ENCODE measurements at regions not wholly inside any gene's neighbourhood (a gene's known extent, or its start where the extent isn't known, plus 50 kb on each side); places are given as distances from the start of the nearest gene placed in this dataset.
"Not testable (repeated sequence)": the region's sequence is repeated elsewhere in the genome, so short reads cannot be mapped to it uniquely, and the experiment has no call there.

DNA sequence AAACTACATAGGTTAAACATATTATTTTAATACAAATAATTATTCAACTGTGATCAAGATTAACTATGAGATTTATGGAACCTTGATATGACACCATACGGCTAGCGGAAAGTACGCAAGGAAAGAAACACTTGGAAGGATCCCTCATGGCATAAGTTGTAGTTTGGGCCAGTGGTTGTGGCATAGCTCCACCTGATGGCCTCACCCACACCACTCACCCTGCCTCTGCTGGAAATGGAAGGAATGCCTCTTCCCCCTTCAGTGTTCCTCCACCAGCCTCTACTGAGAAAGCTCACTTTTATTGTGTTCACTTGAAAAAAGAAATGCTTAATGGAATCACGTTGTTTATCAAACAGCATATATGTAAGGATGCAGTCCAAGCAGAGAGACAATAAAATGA, 86.4 kb downstream of the BMP15 start:
- CTCF ChIA-PET, result interaction anchor here (1.2 kb wide), 1 partner anchor 14 kb away, joined by 3 read pairs; no protein-coding TSS in a partner anchor
- DNase-seq (ENCODE audit: extremely low spot score), result no peak

DNA sequence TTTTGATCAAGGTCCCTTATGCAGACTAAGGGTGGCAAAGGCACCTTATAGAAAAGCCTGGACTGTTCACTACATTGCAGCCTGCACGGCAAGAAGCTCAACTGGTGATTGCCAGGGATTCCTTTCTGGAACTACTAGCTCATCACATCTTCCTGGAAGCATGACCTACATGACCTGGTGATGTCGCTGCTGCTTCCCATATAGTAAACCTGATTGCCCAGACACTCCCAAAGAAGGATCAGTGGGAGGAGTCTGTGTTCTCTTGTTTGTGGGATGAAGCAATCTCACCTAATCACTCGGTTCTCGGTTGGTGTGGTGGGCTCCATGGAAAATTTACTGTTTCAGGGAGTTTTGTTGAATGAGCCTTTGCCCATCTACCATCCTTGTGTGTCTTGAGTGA, 89.8 kb downstream of the BMP15 start:
- DNase-seq (ENCODE audit: extremely low spot score); POLR2A ChIA-PET: not testable (repeated sequence)
- CTCF ChIA-PET, result interaction anchor here (1.2 kb wide), 1 partner anchor 421 kb away, joined by 4 read pairs; no protein-coding TSS in a partner anchor

More for the DNA sequence above, 86.4 kb downstream of the BMP15 start:
- POLR2A ChIA-PET, result no interaction called here
- TF ChIP-seq, protein P1, sequence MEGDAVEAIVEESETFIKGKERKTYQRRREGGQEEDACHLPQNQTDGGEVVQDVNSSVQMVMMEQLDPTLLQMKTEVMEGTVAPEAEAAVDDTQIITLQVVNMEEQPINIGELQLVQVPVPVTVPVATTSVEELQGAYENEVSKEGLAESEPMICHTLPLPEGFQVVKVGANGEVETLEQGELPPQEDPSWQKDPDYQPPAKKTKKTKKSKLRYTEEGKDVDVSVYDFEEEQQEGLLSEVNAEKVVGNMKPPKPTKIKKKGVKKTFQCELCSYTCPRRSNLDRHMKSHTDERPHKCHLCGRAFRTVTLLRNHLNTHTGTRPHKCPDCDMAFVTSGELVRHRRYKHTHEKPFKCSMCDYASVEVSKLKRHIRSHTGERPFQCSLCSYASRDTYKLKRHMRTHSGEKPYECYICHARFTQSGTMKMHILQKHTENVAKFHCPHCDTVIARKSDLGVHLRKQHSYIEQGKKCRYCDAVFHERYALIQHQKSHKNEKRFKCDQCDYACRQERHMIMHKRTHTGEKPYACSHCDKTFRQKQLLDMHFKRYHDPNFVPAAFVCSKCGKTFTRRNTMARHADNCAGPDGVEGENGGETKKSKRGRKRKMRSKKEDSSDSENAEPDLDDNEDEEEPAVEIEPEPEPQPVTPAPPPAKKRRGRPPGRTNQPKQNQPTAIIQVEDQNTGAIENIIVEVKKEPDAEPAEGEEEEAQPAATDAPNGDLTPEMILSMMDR (IDR thresholded peaks at IDR 0.05; ENCODE audit: control extremely low read depth, extremely low read depth, low read depth, missing control alignments), result no peak

DNA sequence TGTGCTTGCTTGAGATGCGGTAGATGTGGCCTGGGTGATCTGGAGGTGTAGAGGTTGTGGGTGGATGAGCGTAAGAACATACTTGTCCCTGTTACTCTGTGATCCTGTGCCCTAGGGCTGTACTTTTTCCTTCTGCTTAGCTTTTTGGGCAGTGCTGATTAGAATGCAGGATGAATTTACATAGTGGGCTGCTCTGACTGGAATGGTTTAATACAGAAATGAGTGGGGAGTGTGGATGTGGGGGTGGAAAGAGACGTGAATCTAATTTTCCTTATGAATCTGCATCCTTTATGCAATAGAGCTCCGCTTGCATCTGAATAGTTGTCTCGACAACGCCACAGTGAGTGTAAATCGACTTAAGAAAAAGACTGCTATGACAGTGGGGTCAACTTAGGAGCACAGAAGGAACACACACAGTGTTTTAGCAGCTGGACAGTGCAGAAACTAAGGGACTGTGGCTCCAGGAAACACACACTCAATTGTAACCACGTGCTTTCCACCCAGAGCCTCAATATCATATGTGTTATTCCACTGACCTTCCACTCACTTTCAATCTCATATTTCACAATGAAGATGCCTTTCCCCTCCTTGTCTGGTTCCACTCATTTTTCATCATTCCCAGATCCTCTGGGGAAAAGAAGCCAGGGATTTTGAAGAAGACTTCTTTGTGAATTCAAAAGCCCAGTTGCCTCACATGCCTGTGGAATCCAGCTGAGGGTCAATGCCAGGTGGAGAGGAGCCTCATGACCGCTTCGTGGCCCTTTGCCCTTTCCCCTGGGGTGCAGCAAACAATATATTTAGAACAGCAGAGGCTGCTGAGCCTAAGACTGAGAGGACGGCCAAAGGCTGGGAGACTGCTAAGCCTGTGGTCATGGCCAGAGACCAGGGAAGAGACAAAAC, 91.4 kb downstream of the BMP15 start:
- POLR2A ChIA-PET; DNase-seq (ENCODE audit: extremely low spot score): not testable (repeated sequence)
- CTCF ChIA-PET, result interaction anchor here (1.2 kb wide), 1 partner anchor 419 kb away, joined by 4 read pairs; no protein-coding TSS in a partner anchor

DNA sequence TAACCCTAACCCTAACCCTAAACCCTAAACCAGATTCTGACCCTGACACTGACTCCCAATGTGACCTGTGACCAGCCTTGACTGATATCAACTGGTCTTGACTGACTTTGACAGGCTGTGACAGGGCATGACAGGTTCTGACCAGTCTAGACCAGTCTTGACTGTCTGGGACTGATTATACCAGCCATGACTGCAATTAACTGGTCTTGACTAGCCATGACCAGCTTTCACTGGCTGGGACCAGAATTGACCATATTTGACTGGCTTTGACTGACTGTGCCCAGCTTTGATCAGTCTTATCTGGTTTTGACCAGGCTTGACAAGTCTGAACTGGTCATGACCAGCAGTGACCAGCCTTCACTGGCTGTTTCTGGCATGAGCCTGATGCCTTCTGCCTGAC, 95.5 kb downstream of the BMP15 start:
- ChIA-PET CTCF (no interaction called here), POLR2A (no interaction called here)
- DNase-seq (ENCODE audit: extremely low spot score), result no peak
- TF ChIP-seq, protein P1 (IDR thresholded peaks at IDR 0.05; ENCODE audit: control extremely low read depth, extremely low read depth, low read depth, missing control alignments), result no peak

DNA sequence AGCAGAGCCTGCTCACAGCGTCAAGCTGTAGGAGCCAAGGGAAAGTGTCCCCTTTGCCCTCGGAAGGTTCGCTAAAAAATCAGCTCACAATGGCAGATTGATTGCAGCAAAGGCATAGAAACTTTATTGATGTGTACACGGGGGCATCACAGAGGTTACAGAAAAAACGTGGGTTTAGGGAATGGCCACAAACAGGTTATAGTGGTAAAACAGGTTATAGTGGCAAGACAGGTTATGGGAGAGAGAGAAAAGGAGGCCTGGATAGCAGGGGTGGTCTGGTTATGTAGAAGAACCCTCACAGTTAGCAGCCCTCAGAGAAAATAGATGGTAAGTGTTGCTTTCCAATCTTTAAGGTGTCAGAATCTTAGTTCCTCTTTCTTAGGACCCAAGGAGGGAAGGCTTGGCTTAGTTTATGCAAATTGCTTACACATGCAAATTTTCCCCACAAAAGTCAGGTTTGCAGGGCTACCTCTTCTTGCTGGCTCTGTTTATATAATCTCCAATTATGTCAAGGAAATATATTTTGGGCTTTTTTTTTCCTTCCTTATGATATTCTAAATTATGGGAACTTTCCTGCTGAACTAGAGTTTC, 113.7 kb downstream of the BMP15 start:
- ChIA-PET POLR2A (no interaction called here), CTCF (no interaction called here)
- no peak for DNase-seq (ENCODE audit: extremely low spot score)

DNA sequence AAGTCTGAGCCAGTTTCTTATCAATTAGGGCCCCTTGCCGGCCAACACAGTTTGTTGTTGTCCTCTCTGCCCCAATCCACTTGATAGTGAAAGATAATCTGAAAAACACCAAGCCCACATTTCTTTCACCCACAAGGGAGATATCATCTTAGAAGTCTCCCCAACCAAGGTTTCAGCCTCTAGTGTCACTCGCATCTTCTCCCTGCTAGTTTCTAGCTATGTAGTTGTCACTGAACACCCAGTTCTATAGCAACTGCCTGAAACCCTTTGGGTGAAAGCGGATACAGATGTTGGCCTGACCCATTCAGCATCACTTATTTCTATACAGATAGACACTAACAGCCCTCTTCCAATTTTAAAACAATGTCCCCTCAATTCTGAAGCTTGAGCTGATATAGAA, 116.3 kb downstream of the BMP15 start:
- TF ChIP-seq, protein P1 (IDR thresholded peaks at IDR 0.05; ENCODE audit: control extremely low read depth, extremely low read depth, low read depth, missing control alignments), result no peak
- ChIA-PET CTCF (interaction anchor here (0.9 to 1.2 kb wide), 2 partner anchors 12 to 19 kb away, joined by 3 read pairs; no protein-coding TSS in a partner anchor), POLR2A (no interaction called here)
- no peak for DNase-seq (ENCODE audit: extremely low spot score)

More for the DNA sequence above, 113.7 kb downstream of the BMP15 start:
- TF ChIP-seq, protein P1 (IDR thresholded peaks at IDR 0.05; ENCODE audit: control extremely low read depth, extremely low read depth, low read depth, missing control alignments), result no peak

DNA sequence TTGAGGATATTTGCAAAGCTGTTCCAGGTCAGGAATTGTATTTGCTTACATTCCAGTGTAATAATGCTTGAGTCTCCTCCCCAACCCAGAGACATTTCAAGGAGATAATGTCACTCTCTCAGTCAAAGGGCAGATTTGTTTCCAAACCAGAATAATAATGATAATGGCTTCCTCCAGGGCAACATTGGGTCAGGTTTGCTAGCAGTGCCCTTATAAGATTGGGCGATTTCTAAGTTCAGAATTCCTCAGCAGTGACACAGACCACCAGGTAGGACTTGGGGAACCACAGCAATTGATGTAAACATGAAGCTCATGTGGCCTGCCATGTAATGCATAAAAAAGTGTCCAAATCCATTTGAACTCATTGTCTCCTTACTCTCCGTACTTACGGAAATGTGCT, 125.2 kb downstream of the BMP15 start:
- TF ChIP-seq, protein P1 (IDR thresholded peaks at IDR 0.05; ENCODE audit: control extremely low read depth, extremely low read depth, low read depth, missing control alignments), result no peak
- POLR2A ChIA-PET, result no interaction called here
- CTCF ChIA-PET, result no interaction called here
- no peak for DNase-seq (ENCODE audit: extremely low spot score)

All from GM10248 (cell line).